Epithelial cell of prostate (primary cell): ENCODE measurements at regions not wholly inside any gene's neighbourhood (a gene's known extent, or its start where the extent isn't known, plus 50 kb on each side); places are given as distances from the start of the nearest gene placed in this dataset.

Experiments used
- DNase-seq: peaks from one replicate; pipeline ENCODE4 v3.0.0-alpha.2; 2011; ENCODE audit warnings: low read depth, low spot score
- H3K27ac ChIP-seq: fragments of 450-650 bp; 2 replicates; pipeline ENCODE4 v1.5.1; 2017; ENCODE audit warnings: mild to moderate bottlenecking

DNA sequence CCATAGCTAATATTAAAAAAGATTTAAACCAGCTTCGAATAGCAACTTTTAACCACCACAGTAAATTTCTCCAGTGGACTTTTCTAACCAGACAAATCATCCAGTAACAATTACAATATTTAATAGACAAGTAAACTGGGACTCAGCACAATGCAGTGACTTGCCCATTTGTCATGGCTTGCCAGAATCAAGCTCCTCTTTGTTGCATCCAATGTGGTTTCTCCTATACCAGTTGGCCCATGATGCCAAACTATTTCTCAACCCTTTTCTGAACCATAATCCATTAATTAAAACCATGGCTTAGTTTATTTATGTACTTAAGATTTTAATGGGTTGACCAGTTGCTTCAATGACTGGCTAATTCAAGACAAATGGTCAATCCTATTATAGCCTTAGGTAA, 64.4 kb downstream of the DIO2 start:
- no peak overlapping the region for H3K27ac ChIP-seq
- peak; percentile 52 for DNase-seq

DNA sequence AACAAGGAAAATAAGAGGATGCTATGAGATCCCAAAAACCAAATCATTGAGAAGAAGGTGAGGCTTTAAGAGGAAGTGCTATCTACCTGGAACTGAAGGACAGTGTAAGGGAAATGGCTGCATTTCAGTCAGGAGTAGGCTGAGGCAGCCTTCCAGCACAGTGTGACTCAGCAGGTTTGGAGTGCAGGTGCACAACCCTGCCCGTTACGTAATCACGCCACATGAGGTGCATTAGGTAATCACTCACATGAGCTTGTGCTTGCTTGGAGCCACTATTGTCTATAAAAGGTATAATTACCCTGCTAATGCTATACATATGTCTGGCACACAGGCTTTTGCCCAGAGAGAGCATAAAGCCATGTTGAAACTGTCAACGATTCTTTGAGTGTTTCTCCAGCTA, 74.9 kb downstream of the DIO2 start:
- peak overlapping the region; percentile 62 for H3K27ac ChIP-seq
- peak; percentile 86 for DNase-seq

DNA sequence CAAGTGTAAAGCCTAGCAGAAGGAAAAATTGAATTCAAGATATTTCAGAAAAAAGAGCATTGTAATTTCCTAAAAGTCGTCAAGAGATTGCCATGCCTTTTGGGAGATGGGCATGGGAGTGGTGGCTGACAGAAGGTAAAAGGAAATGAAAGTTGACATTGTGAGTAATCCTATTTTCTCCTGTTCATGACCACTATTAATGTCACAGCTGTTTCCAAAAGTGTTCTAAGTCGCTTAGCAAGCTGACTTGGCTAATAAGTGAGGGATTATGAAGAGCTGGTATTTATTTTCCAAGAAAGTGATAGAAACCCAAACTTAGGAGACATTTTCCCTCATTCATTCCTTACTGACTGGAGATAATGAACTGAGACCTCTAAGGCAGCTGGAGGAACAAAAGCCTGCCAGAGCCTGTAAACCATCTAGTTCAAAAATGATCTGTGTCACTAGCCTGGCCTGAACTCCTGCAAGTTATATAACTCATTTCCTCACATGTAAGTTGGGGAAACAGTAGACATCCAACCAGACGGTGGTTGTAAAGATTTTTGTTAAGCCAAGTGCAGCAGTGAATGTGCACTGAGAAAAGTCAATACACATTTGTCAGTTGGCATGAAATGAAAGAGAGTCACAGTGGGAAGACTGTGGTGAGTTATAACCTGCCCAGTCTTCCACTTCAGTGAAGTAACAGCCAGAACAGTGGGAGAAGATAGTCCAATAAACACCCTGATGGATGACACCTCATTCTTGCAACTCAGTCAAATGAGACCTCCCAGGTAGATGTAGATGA, 75.8 kb downstream of the DIO2 start:
- DNase-seq = peak; percentile 39
- peak overlapping the region; percentile 62 for H3K27ac ChIP-seq

DNA sequence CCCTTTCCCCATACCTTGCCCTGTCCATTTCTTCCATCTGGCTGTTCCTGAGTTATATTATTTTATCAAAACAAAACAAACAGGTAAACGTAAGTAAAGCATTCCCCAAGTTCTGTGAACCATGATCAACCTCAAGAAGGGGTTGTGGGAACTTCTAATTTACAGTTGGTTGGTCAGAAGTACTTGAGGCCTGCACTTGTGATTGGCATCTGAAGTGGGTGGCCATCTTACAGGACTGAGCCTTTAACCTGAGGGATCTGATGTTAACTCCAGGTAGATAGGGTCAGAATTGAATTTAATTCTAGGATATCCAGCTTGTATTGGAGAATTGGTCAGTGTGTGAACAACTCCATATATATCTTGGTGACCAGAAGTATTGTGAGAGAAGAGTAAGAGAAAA, 77.0 kb downstream of the DIO2 start:
- no peak overlapping the region for H3K27ac ChIP-seq
- DNase-seq = no peak

DNA sequence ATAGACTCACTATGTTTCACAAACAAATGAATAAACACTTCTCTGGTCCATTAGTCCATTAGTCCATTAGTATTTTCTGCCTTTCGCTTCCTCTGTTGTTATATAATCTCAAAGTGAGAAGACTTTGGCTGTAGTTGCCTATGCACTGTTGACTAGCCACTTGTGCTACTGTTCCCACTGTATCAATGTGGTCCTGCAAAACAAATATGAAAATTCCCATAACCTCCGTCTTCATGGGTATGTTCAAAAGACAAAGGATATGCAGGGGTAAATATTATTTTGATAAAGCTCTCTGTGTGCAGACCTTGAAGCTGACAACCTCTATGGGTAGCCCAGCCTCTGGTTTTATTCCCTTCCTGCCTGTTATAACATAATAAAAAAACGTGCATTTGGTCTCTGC, 77.8 kb downstream of the DIO2 start:
- DNase-seq = no peak
- no peak overlapping the region for H3K27ac ChIP-seq

DNA sequence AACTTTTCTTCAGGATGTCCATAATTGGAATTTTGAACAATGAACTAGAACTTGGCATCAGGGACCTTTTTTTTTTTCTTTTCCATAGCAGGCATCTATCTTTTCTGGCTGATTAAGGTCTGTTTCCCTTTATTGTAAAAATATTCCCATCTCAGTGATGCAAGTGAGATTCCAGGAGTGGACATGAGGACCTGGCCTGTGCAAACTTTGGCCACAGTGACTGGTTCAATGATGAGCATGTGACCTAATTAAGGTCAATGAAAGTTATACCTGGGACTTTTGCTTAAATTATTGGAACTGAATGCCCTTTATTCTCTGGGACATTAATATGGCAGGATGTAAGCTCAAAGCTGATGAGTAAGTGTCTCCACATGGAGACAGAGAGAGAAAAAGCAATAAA, 83.8 kb downstream of the DIO2 start:
- H3K27ac ChIP-seq = no peak overlapping the region
- no peak for DNase-seq

DNA sequence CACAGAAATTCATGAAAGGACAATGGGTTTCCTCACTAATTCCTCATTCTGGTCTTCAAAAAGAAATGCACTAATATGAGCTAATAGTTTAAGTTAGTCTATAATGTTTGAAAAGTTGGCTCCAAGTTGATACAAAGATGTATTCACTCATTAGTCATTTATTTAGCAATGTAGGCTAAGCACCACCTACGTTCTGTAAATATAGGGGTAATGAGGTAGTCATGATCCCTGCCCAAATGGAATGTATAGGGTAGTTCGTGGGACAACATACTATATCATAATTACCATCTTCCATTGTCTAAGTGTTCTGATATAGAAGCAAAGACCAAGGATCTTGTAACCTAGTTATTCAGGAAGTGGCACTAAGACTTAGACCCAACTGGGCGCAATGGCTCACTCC, 86.5 kb downstream of the DIO2 start:
- H3K27ac ChIP-seq = peak overlapping the region; percentile 40
- no peak for DNase-seq

DNA sequence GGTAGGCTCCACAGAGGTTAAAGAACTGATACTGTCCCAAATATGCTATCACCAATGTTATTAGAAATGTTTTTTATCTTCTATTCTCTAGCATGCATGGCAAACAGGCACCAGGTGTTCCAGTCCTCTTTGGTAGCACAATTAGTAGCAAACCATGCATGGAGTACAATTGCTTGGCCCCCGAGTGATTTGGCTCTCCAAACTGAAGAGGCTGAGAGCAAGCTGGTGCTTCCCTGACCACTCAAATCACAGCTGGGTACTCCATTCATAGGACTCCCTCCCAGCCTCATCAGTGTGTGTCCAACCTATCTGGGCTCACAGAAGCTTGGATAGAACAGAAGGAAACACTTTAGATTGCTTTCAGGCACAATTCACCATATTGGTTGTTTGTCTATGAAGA, 93.4 kb downstream of the DIO2 start:
- no peak overlapping the region for H3K27ac ChIP-seq
- no peak for DNase-seq

DNA sequence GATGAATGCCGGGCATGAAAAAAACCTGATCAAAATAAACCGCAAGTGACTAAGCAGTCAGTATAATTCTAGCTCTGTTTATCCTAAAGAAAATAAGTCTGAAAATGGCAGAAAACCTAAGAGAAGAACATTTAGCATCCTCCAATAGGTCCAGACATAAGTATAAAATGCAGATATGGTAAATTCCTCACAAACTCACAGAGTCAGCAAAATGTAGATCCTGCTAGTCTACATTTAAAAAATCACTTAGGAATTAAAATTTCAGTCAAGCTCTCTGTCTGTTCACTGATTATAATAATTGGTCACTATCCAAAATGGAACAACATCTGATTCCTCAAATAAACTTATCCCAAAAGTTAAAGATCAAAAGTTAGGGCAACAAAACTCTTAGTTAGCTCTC, 95.1 kb downstream of the DIO2 start:
- DNase-seq = no peak
- H3K27ac ChIP-seq = no peak overlapping the region

DNA sequence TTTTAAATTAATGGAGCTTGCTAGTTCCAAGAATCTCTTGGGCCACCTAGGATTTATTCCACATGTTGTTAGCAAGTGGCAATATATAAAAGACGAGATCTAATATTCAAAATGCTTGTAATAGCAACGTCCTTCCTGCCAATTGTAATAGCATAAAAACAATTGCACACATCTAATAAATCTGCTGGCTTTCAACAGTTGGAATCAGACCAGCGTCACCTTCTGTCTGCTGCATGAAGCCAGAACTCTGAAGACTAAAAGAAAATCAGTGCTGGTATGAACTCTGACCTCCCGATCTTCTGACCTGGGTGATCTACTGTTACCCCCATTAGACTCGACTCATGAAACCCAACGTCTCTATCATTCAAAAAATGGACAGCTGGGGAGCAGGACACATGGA, 100.6 kb downstream of the DIO2 start:
- H3K27ac ChIP-seq = no peak overlapping the region
- DNase-seq = no peak

DNA sequence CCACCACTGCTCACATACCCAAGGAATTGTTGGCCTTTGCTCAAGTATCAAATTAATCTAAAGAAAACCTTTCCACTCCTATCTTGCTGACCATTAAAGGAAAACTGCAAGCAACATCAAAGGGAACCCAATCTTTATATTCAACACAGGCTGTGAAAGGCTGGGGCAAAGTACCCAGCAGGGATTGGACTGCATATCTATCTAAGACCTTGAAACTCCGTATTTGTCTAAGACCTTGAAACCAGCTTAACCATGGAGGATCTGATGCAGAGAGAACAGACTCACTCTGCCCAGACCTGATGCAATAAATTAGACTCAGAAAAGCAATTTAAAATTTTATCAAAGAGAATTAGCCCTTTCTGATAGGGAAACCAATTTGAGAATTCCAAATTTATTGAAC, 102.2 kb downstream of the DIO2 start:
- no peak for DNase-seq
- no peak overlapping the region for H3K27ac ChIP-seq

DNA sequence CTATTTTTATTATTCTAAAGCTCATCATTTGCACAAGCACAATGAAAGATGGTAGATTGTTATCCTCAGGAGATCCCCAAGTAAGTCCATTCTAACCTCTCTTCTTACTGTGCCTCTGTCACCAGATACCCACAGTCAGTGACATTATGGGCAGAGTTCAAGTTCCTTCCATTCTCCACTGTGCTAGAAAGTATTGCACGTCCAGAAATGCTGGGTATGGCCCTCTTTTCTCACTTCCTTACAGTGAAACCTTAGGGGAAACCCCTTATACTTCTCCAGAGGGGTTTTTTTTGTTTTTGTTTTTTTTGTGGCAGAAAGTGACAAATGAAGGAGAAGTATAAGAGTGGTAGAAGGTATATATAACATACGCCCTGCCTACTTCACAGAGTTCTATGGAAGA, 102.9 kb downstream of the DIO2 start:
- H3K27ac ChIP-seq = no peak overlapping the region
- no peak for DNase-seq

DNA sequence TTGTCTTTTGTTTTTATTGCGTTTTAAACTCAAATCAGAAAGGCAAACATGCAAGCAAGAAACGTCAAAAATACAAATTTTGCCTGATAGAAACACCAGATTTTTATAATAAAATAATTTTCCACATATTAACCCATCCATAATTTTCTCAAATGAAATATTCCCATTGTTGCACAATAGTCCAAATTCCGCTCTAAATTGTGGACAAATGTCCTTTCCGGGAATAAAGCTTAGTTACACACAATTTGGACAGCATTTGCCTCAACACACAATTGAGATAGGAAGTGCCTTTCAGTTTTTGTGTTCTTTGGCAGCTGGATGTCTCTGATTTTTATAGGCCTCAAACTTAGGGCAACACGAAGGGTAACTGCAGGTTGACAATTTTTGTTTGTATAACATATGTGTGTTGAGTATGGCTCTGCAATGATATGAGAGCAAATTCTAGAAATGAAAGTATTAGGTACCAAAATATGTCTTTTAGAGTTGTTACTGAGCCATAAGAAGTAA, 105.8 kb downstream of the DIO2 start:
- no peak overlapping the region for H3K27ac ChIP-seq
- DNase-seq = no peak

DNA sequence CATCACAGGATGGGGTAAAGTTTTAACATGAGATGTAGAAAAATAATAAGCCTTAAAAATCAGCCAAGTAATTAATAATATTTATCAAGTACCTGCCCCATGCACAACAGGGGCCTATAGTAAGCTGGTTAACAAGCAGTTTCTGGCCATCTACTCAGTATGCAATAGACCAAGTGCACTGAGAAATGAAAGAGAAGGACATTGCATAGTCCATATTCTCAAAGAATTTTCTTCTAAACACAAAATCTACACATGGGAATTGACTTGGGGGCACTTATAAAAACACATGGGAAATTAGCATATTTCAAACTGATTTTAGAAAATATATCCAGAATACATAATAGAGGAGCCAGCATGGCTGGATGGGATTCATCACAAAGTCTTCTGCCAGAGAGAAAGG, 109.5 kb downstream of the DIO2 start:
- no peak for DNase-seq
- H3K27ac ChIP-seq = no peak overlapping the region

DNA sequence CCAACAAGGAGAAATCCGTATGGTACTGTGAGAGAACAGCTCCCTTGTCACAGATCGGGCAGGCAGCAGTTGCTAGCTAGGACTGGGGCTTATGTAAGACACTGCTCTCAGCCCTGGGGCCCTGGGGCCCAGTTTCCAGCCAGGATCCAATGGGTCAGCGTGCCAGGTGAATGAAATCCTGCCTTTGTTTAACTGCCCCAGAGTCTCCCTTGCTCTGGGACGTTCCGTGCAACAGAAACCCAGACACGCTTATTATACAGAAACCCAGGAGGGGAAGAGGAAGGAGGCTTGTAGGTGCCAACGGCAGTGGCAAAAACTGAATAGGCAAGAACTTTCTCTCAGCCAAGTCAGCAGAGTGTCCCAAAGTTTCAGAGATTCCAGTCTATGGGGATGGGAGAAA, 110.6 kb downstream of the DIO2 start:
- no peak overlapping the region for H3K27ac ChIP-seq
- no peak for DNase-seq

DNA sequence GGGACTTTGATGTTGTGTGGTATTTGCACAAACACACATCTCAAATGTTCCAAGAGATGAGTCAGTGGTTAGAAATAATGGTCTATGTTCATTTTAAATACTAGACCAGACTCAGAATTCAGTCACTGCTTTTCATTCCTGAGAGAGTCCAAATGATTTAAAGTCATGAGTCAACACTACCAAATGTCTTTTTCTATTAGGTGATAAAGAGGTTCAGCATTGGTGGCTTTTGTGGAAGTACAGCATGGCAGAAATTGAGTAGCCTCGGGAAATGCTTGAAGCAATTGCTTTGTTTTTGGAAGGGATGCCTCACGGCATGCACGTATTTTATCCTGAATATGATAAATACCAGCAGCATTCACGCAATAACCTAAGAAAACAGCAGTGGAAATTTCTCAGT, 115.7 kb downstream of the DIO2 start:
- no peak for DNase-seq
- no peak overlapping the region for H3K27ac ChIP-seq

DNA sequence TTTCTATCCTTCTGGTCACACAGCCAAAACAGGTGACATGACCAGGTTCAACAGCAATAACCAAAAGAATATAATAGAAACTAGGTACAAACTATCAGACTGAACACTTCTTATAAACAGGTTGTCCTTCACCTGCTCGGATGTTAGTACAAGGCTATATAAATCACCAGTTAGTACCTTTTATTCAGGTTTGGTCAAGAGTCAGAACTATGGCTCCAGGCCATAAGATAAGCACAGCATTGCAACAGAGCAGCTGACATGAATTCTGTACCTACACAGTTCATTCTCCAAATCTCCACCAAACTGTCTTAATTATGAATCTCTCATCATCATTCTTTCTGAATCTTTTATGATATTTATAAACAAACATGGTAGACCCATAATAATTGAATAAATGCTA, 123.9 kb downstream of the DIO2 start:
- no peak for DNase-seq
- H3K27ac ChIP-seq = no peak overlapping the region

DNA sequence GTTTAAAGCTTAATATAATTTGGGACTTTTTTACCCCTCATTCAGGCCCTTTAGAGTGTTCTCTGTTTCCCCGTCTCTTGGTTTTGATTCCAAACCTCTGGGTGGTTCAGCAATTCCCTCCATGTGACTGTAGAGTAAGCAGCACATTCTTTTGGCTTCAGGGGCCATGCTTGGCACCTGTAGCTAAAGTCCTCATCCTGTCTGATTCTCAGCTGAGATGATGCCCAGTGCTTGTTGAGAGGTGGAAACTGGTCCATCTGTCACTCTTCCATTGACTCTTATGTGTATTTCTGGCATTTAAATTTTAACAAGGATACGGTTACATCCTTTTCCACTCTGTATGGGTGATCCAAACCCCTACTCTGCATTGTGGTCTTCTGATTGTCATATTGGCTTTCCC, 127.1 kb downstream of the DIO2 start:
- no peak for DNase-seq
- no peak overlapping the region for H3K27ac ChIP-seq

DNA sequence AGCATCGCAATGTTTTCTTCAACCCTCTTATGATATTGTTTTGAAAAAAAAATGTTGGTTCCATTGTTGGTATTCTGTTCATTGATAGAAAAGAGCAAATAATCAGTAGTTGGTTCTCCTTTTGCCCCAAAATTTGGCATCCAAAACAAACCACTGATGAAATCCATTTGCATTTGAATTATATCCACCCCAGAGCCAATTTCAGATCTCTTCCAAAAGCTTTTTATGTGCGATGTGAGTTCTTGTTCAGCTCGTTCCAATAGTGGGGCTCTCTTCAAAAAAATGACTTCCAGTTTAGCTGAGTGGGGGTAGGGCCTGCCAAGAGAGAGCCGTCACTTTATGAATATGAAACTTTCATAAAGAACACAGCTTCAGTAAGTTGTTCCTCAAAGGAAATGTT, 130.7 kb downstream of the DIO2 start:
- H3K27ac ChIP-seq = no peak overlapping the region
- no peak for DNase-seq

DNA sequence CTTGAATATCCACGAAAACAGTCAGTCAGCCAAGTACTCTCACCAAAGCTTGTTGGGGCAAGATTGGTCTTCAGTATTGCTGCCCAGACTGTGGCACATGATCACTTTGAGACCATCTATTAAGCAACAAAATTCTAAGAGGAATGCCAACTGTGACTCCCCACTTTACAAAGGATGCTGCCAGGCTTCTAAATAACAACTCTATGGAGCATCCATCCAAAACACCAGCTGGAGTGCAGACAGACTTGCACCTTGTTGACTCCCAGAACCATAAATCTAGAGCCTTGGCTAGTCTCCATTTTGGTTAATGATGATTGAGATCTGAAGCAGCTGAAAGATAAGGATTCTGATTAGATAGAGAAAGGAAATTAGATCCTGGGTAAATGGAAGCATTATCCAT, 132.8 kb downstream of the DIO2 start:
- no peak for DNase-seq
- H3K27ac ChIP-seq = no peak overlapping the region

DNA sequence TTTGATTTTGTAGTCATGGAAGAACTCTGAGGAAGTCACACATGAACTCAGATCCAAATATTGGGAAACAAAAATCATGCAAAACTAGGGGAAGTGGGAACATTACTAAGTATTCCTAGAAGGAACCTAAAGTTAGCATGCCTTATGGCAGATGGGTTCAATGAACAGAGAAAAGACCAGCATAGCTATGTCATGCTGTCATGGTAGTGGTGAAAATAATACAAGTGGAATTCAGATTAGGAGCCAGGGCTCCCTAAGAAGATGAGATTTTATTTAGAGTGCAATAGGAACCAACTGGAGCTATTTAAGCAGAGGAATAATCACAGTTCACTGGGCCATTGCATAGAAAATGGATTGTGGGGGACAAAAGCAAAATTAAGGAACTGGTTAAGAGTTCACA, 134.0 kb downstream of the DIO2 start:
- no peak overlapping the region for H3K27ac ChIP-seq
- no peak for DNase-seq

DNA sequence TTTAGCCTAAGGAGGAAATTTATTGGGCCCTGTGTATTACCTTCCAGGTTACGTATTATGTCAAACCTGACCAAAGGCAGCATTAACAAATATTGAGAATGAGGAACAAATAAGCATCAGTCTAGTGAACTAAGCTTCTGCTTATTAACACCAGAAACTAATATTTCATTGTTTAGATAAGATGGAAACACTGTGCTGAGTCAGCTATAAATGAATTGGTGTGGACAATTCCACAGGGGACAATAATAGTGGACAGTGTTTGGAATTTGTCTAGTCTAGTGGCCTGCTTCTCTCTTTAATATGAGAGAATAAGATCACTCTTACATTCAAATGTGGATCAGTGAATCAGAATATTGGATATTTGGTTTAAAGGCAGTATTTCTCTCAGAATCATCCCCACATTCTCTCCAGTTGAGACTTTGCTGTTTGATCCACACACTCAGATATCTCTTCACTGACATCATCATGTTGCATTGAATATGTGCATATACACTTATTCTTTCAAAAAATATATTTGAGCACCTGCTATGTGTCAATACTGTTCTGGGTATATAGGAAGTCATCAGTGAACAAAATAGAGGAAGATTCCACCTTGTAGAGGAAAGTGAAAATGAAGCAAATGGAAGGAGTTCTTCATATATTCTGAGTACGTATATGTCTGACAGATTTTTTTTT, 136.3 kb downstream of the DIO2 start:
- DNase-seq = no peak

More for the DNA sequence above, 136.3 kb downstream of the DIO2 start:
- no peak overlapping the region for H3K27ac ChIP-seq
